GM10266 (cell line): ENCODE measurements at regions not wholly inside any gene's neighbourhood (a gene's known extent, or its start where the extent isn't known, plus 50 kb on each side); places are given as distances from the start of the nearest gene placed in this dataset.

Experiments
- DNase-seq: peaks from one replicate; pipeline ENCODE4 v3.0.0; 2012; ENCODE audit errors: extremely low spot score
- TF ChIP-seq, protein P1 (sequence below): IDR thresholded peaks from 2 replicates; pipeline ENCODE4 v1.5.1; 2012; ENCODE audit warnings: mild to moderate bottlenecking, low read depth; ENCODE audit not compliant: control insufficient read depth, insufficient read depth; ENCODE audit errors: missing control alignments

DNA sequence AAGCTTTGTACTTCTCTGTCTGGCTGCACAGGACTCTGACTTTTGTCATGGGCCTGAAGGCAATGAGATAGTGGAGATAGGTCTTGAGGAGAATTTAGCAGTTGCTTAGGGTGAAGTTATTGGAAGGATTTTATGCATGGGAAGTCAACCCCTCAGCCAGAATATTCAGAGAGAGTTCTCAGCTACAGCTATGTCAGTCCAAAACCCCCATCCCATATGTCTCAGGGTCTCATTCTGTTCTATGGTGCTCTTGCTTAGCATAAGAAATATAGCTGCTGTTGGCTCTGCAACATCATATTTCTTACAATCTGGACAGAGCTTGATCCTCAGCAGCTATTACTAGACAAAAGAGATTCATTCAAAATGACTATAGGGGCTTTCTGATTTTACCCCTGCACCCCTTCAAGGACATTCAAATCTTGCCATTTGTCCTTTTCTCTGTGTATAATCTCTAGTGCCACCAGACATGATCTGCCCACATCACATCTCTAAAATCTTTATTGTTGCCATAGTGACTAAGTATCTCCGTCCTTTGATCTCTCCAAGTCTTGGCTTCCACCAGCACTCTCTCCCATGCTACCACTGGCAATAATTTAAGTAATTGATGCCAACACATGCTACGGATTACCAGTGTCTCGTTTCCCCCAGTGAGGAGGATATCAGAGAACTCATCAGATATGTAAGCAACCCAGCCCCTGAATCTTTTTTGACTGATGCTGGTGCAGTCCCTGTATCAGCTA is 327.1 kb upstream of the ISX start:
- DNase-seq = no peak
- TF ChIP-seq, protein P1, sequence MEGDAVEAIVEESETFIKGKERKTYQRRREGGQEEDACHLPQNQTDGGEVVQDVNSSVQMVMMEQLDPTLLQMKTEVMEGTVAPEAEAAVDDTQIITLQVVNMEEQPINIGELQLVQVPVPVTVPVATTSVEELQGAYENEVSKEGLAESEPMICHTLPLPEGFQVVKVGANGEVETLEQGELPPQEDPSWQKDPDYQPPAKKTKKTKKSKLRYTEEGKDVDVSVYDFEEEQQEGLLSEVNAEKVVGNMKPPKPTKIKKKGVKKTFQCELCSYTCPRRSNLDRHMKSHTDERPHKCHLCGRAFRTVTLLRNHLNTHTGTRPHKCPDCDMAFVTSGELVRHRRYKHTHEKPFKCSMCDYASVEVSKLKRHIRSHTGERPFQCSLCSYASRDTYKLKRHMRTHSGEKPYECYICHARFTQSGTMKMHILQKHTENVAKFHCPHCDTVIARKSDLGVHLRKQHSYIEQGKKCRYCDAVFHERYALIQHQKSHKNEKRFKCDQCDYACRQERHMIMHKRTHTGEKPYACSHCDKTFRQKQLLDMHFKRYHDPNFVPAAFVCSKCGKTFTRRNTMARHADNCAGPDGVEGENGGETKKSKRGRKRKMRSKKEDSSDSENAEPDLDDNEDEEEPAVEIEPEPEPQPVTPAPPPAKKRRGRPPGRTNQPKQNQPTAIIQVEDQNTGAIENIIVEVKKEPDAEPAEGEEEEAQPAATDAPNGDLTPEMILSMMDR = no peak

DNA sequence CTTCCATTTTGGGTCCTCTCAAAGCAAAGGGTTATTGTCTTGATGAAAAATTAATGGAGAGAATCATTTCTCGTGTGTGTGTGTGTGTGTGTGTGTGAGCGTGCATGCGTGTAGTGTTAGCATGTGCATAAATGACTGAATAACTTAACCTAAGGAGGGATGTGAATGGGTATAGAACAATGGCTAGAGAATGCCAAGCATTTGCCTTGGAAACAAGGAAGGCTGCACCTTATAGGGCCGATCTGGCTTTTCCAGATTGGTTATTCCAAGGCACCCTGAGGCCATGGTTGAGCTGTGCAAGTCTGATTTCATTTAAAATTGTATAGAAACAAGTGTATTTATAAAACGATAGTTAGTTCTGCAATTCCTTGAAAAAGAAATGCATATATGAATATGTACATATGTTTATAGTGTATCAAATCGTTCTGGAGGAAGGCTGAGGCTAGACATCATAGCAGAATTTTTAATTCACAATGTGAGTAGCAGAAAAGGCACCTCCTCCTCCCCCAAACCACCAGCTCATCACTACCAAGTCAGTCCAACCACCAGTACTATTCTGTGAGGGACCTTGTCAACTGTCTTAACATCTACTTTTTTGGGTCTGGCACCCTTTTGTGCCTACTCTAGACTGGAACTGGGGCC is 322.7 kb upstream of the ISX start:
- TF ChIP-seq, protein P1 = no peak
- no peak for DNase-seq

DNA sequence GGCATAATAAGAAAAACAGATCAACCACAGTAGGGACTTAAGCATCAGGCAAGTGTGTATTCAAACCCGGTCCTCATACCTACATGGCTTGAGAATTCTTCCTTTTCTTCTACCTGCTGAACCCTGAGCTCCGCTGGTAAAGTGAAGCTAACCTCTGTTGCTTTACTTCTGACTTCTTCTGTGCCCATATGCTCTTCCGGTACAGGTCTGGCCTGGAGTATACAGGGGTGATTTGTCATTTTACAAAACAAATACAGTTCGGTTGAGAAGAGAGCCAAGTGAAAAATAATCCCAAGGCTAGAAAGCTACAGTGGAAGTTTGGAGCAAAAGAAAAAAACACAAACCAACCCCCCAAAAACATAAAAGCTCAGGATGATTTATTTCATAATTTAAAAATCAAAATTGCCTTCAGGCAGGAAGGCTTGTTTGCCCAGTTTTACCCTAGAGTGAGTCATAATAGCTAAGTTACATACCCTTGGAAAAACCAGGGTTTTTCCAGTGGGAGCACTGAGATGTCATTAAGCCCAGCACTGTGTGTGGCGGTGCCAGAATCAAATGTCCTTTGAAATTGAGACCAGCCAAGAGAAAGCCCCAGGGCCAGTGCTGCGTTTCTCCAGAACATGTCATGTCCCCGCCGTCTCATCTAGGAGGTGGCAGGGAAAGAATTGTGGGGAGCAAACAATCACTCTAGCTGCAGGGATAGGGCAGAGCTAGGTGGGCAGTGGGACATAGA is 305.5 kb upstream of the ISX start:
- TF ChIP-seq, protein P1 = no peak
- no peak for DNase-seq

DNA sequence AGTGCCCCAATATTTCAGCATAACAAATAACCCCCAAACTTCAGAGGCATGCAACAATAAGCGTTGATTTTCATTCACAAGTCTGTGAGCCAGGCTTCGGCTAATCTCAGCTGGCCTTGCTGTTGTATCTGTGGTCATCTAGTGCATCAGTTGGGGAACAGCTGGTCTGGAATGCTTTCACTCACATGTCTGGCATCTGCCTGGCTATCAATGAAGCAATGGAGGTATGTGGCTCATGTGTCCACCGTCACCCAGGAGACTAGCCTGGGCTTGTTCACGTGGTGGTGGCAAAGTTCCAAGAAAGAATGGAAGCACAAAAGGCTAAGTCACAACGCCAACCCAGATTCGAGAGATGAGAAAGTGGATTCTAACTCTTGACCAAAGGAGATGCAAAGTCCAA is 304.8 kb upstream of the ISX start:
- no peak for DNase-seq
- TF ChIP-seq, protein P1 = no peak

DNA sequence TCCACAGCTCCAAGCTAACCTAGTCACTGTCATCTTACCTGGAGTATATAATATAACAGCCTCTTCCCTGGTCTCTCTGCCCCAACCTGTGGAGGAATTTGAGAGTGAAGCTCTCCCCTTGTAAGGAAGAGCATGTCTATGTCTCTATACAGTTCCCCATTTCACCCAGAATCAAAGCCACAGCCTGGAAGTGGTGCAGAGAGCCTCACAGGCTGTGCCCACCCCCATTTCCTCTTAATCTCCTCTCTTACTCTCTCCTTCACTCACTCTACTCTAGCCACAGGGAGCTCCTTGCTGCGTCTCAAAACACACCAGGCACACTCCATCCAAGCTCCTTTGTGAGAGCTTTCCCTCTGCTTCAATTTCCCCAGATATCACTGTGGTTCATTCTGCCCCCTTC is 302.5 kb upstream of the ISX start:
- no peak for DNase-seq
- TF ChIP-seq, protein P1 = no peak

DNA sequence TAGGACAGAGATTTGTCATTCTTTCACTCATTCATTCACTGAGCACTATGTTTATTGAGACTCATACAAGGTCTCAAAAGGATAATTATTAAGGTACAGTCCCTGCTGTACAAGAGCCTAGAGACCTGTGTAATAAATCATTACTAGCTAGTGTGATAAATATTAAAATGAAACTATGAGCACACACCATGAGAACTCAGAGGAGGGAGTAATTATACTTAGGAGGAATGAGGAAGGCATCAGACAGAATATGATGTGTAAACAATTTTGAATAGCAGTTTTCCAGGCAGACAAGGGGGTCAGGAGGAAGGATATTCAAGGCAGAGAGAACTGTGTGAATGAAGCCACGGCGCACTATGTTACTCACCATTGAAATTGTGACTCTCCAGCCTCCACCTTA is 300.8 kb upstream of the ISX start:
- DNase-seq = no peak
- TF ChIP-seq, protein P1 = no peak
